Uterus (tissue), 3 donors: ENCODE measurements at regions not wholly inside any gene's neighbourhood (a gene's known extent, or its start where the extent isn't known, plus 50 kb on each side); places are given as distances from the start of the nearest gene placed in this dataset.

Experiments
- DNase-seq, 2 donors: peaks; one replicate each; pipeline ENCODE4 v3.0.0-alpha.2; 2019 to 2020
- H3K27ac ChIP-seq, 2 donors: fragments of 200-600 bp; sonication (generic); 1 replicate in 1 of 2; 2 replicates in 1 of 2; pipeline ENCODE4 v1.5.1; 2016 to 2018
- H3K27me3 ChIP-seq, 2 donors: fragments of 200-600 bp; sonication (generic); one replicate each; pipeline ENCODE4 v1.5.1; 2018 to 2019; ENCODE audit warnings: control low read depth in 1 of 2
- H3K36me3 ChIP-seq, 2 donors: fragments of 200-600 bp; sonication (generic); one replicate each; pipeline ENCODE4 v1.5.1; 2019; ENCODE audit warnings: control low read depth in 1 of 2
- H3K4me1 ChIP-seq, 2 donors: fragments of 200-600 bp; sonication (generic); one replicate each; pipeline ENCODE4 v1.5.1; 2018 to 2019; ENCODE audit warnings: control low read depth in 1 of 2
- H3K4me3 ChIP-seq, 2 donors: fragments of 200-600 bp; sonication (generic); 1 replicate in 1 of 2; 2 replicates in 1 of 2; pipeline ENCODE4 v1.5.1; 2018 to 2019; ENCODE audit warnings: mild to moderate bottlenecking in 1 of 2
- H3K9me3 ChIP-seq, 2 donors: fragments of 200-600 bp; sonication (generic); one replicate each; pipeline ENCODE4 v1.5.1; 2019; ENCODE audit warnings: control low read depth in 1 of 2
- CTCF ChIP-seq, 4 experiments: fragments of 200-600 bp in 2 of 4; fragments of 450-650 bp in 2 of 4; sonication (generic) in 2 of 4; IDR thresholded peaks; one replicate each; pipeline ENCODE4 v1.5.1; 2016 to 2019; ENCODE audit warnings: antibody characterized with exemption in 4 of 4, mild to moderate bottlenecking in 2 of 4, moderate library complexity in 1 of 4
- POLR2A ChIP-seq, 2 donors: fragments of 450-650 bp; IDR thresholded peaks; one replicate each; pipeline ENCODE4 v1.6.1; 2016; ENCODE audit warnings: antibody characterized with exemption in 2 of 2, mild to moderate bottlenecking in 1 of 2, moderate library complexity in 1 of 2
- intact Hi-C: fragments of 100-400 bp; cut with DNase I; formaldehyde crosslinking; loops from one replicate; pipeline ENCODE4 v1.15.1; 2023; ENCODE audit warnings: low total_unique reads
- donor health status: DM: yes; HTN: yes; CAD: no.

GRCh38 chr2:176395273-176395854, 126.1 kb downstream of the MTX2 start:
- intact Hi-C loops: no loop called here
- Histone ChIP-seq H3K4me3 (no peak overlapping the region), H3K4me1 (peaks cover 0 to 3% of the 10 kb centered on the region in 2 donors), H3K27me3 (no peaks in the 10 kb centered on the region), H3K36me3 (no peaks in the 10 kb centered on the region), H3K9me3 (no peaks in the 10 kb centered on the region), H3K27ac (no peak overlapping the region)
- no peak for DNase-seq
- TF ChIP-seq CTCF (IDR thresholded peaks at IDR 0.05) (no peak), POLR2A (IDR thresholded peaks at IDR 0.05) (no peak)

DNA sequence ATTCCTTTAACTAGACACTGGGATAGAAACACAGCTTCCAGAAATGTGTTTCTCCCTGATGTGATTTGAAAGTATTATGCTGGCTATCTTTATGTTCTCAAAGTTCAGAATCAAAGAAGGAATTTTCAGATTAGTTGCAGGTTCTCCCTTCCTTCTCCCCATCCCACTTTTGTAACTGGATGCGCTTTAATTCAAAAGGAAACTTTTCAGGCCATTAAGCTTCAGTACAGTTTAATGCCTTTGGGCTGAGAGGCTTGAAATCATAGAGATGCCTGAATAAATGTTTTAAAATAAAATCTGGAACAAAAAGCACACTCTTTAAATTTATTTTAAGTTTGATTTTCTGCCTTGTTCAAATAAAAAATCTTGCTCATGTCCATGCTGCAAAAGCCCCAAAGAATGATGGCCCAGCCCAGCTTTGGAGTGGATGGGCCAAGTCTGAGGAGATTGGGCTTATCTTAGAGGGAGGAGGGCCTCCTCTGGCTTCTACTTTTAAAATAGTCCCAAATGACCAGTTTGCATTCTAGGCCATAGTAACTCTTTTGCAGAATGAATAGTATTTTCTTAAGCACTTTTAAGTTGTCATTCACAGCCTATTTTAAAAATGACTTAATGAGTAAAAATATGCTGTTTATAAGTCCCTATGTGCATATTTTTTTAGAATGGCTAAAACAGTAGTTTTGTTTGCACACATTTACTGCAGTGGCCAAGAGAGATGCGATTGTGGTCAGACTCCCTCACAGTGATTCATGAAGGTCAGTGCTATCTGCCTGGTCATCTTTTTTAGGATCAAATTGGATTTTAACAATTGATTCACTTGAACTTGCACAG, 129.2 kb downstream of the MTX2 start:
- Histone ChIP-seq H3K36me3 (no peaks in the 10 kb centered on the region), H3K27ac (no peak overlapping the region), H3K4me3 (no peak overlapping the region), H3K9me3 (no peaks in the 10 kb centered on the region), H3K27me3 (no peaks in the 10 kb centered on the region), H3K4me1 (no peaks in the 10 kb centered on the region)
- DNase-seq: no peak
- no peak for TF ChIP-seq CTCF (IDR thresholded peaks at IDR 0.05)
- no peak for TF ChIP-seq POLR2A (IDR thresholded peaks at IDR 0.05)
- intact Hi-C loops: no loop called here

DNA sequence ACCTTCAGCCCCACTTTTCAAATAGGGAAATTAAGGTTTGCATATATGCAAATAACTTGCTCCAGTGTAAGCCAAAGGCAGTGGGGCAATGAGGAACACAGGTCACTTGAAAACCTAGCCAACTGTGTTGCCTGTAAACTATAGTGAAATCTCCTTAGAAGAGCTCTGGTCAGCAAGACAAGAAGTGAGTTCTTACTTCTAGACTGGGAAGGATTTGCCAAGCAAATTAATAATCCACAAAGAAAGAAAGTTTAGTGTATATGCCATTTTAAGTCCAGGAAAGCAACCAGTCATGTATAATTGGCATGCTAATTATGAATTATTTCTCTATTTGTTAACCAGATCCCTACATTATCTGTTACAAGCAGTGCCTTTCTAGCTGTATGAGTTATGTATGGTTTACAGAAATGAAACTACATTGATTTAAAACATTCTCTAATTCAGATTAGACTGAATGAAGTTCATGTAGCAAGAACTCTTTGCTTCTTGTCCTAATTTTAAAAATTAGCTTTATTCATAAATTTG, 129.9 kb downstream of the MTX2 start:
- no peak for TF ChIP-seq POLR2A (IDR thresholded peaks at IDR 0.05)
- no peak for TF ChIP-seq CTCF (IDR thresholded peaks at IDR 0.05)
- Histone ChIP-seq H3K9me3 (no peaks in the 10 kb centered on the region), H3K36me3 (no peaks in the 10 kb centered on the region), H3K4me1 (no peaks in the 10 kb centered on the region), H3K27me3 (no peaks in the 10 kb centered on the region), H3K27ac (no peak overlapping the region), H3K4me3 (no peak overlapping the region)
- intact Hi-C loops: no loop called here
- no peak for DNase-seq

DNA sequence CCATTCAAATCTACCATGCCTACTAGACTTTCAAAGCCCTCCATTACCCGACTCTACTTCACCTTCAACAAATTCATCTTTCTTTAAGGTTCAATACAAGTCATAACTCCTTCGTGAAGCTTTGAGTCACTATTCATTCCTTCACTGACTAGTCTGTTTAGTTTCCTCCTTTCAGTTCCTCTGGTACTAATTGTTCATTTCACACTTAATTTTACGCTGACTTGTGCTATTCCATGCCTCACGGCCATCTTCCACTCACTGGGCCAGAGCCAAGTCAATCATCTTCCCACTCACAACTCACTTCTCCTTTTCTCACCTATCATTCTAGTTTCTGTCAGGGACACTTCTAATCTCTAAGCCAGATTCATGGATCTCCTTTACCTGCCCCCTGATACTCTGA, 136.2 kb downstream of the MTX2 start:
- Histone ChIP-seq H3K27ac (no peak overlapping the region), H3K4me3 (no peak overlapping the region), H3K27me3 (no peaks in the 10 kb centered on the region), H3K4me1 (no peaks in the 10 kb centered on the region), H3K9me3 (no peaks in the 10 kb centered on the region), H3K36me3 (no peaks in the 10 kb centered on the region)
- DNase-seq: no peak
- TF ChIP-seq POLR2A (IDR thresholded peaks at IDR 0.05): no peak
- no peak for TF ChIP-seq CTCF (IDR thresholded peaks at IDR 0.05)
- intact Hi-C loops: no loop called here

- no peak for TF ChIP-seq CTCF (IDR thresholded peaks at IDR 0.05)
- no peak for TF ChIP-seq POLR2A (IDR thresholded peaks at IDR 0.05)
- Histone ChIP-seq H3K4me3 (no peak overlapping the region), H3K36me3 (no peaks in the 10 kb centered on the region), H3K4me1 (no peaks in the 10 kb centered on the region), H3K27me3 (no peaks in the 10 kb centered on the region), H3K27ac (peak overlapping the region in 1 of 2 donors; percentile 10), H3K9me3 (no peaks in the 10 kb centered on the region)
- DNase-seq: no peak
- intact Hi-C loops: no loop called here
These were observed 138.5 kb downstream of the MTX2 start for GRCh38 chr2:176407706-176408105.
